H1 (cell line): ENCODE measurements at regions not wholly inside any gene's neighbourhood (a gene's known extent, or its start where the extent isn't known, plus 50 kb on each side); places are given as distances from the start of the nearest gene placed in this dataset.
"Not testable (repeated sequence)": the region's sequence is repeated elsewhere in the genome, so short reads cannot be mapped to it uniquely, and the experiment has no call there.

Source experiments
- CTCF ChIA-PET: fragments of 300-600 bp; sonication (Branson Sonifier 250); formaldehyde crosslinking; loops from one replicate; lab custom pipeline; 2021; ENCODE audit not compliant: partially characterized antibody; lab: Charles Lee
- POLR2A ChIA-PET: fragments of 300-600 bp; sonication (Branson Sonifier 250); formaldehyde crosslinking; loops from one replicate; lab custom pipeline; 2021; ENCODE audit warnings: inconsistent platforms; ENCODE audit not compliant: partially characterized antibody; lab: Charles Lee
- DNase-seq, 2 experiments: peaks; one replicate each; pipeline versions ENCODE4 v3.0.0 to v3.0.0-alpha.2; 2010 to 2022; ENCODE audit warnings: low spot score in 2 of 2, low read depth in 1 of 2, mixed read lengths in 1 of 2
- FAIRE-seq: peaks from 2 replicates; lab custom pipeline; 2011; peaks lifted over from hg19 to GRCh38; lab: Jason Lieb, UNC
- H2AFZ ChIP-seq: 2 replicates; pipeline ENCODE4 v1.8.1; 2012; ENCODE audit warnings: low read length, inconsistent platforms
- H2AK5ac ChIP-seq: 2 replicates; pipeline ENCODE4 v1.6.1; 2013; ENCODE audit warnings: low read depth, low read length
- H2BK120ac ChIP-seq: replicated peaks from 2 replicates; pipeline ENCODE3; 2013; ENCODE audit warnings: low read depth, low read length, inconsistent platforms
- H2BK12ac ChIP-seq: 2 replicates; pipeline ENCODE4 v1.6.1; 2013; ENCODE audit warnings: low read depth, low read length
- H2BK15ac ChIP-seq: 2 replicates; pipeline ENCODE4 v1.6.1; 2013; ENCODE audit warnings: low read length
- H2BK20ac ChIP-seq: 2 replicates; pipeline ENCODE4 v1.6.1; 2013; ENCODE audit warnings: low read length
- H2BK5ac ChIP-seq: 2 replicates; pipeline ENCODE4 v1.6.1; 2013; ENCODE audit warnings: low read depth, low read length
- H3K14ac ChIP-seq: 2 replicates; pipeline ENCODE4 v1.6.1; 2013; ENCODE audit warnings: inconsistent platforms; ENCODE audit not compliant: insufficient read length
- H3K18ac ChIP-seq: 2 replicates; pipeline ENCODE4 v1.6.1; 2013; ENCODE audit warnings: low read length; ENCODE audit errors: extremely low read depth
- H3K23ac ChIP-seq: 2 replicates; pipeline ENCODE4 v1.6.1; 2013; ENCODE audit warnings: inconsistent platforms; ENCODE audit not compliant: insufficient read length
- H3K23me2 ChIP-seq: 2 replicates; pipeline ENCODE4 v1.6.1; 2013; ENCODE audit warnings: low read depth, low read length
- H3K27ac ChIP-seq: 2 replicates; pipeline ENCODE4 v1.6.1; 2011; ENCODE audit warnings: low read depth, low read length, inconsistent platforms
- H3K27me3 ChIP-seq, 4 experiments: replicated peaks in 1 of 4; 1 replicate in 1 of 4; 2 replicates in 3 of 4; pipeline versions ENCODE4 v1.6.1 to v1.8.1; 2011 to 2013; ENCODE audit warnings: low read length in 3 of 4, mild to moderate bottlenecking in 3 of 4, inconsistent platforms in 2 of 4, mixed read lengths in 2 of 4, moderate library complexity in 1 of 4; ENCODE audit not compliant: control insufficient read depth in 3 of 4, insufficient read depth in 3 of 4; ENCODE audit errors: extremely low read depth in 1 of 4
- H3K36me3 ChIP-seq, 4 experiments: 2 replicates each; pipeline versions ENCODE4 v1.6.1 to v1.8.1; 2011 to 2013; ENCODE audit warnings: mild to moderate bottlenecking in 4 of 4, low read length in 3 of 4, moderate library complexity in 2 of 4, control low read depth in 1 of 4, inconsistent platforms in 1 of 4; ENCODE audit not compliant: insufficient read depth in 4 of 4, control insufficient read depth in 2 of 4
- H3K4ac ChIP-seq: replicated peaks from 2 replicates; pipeline ENCODE3; 2013; ENCODE audit warnings: low read length, low read depth, mixed read lengths, inconsistent platforms; ENCODE audit not compliant: insufficient read length
- H3K4me1 ChIP-seq, 4 experiments: replicated peaks in 1 of 4; 1 replicate in 1 of 4; 2 replicates in 3 of 4; pipeline versions ENCODE4 v1.6.1 to v1.8.1; 2011 to 2013; ENCODE audit warnings: low read length in 3 of 4, inconsistent platforms in 2 of 4, mixed read lengths in 1 of 4; ENCODE audit not compliant: insufficient read depth in 4 of 4, control insufficient read depth in 3 of 4
- H3K4me2 ChIP-seq, 2 experiments: 2 replicates each; pipeline versions ENCODE4 v1.6.1 to v1.8.1; 2011 to 2013; ENCODE audit warnings: low read depth in 2 of 2, low read length in 2 of 2, control low read depth in 1 of 2, inconsistent platforms in 1 of 2, mild to moderate bottlenecking in 1 of 2; ENCODE audit not compliant: insufficient read depth in 1 of 2
- H3K4me3 ChIP-seq, 4 experiments: fragments of 200-600, 300-600 bp in 1 of 4; sonication (generic), shearing (Covaris generic), sonication (Bioruptor Twin) in 1 of 4; 2 replicates each; pipeline versions ENCODE4 v1.5.1 to v1.8.1; 2011 to 2016; ENCODE audit warnings: low read length in 4 of 4, low read depth in 3 of 4, control low read depth in 2 of 4, inconsistent platforms in 2 of 4, mild to moderate bottlenecking in 2 of 4, mixed read lengths in 1 of 4, moderate library complexity in 1 of 4; ENCODE audit not compliant: insufficient read depth in 2 of 4; ENCODE audit errors: extremely low read depth in 1 of 4
- H3K56ac ChIP-seq: replicated peaks from 2 replicates; pipeline ENCODE3; 2013; ENCODE audit warnings: low read depth, mild to moderate bottlenecking, mixed read lengths, low read length, inconsistent platforms; ENCODE audit not compliant: insufficient read length
- H3K79me1 ChIP-seq: 2 replicates; pipeline ENCODE4 v1.6.1; 2013; ENCODE audit warnings: low read depth, low read length, control low read depth
- H3K79me2 ChIP-seq, 2 experiments: 2 replicates each; pipeline versions ENCODE4 v1.6.1 to v1.8.1; 2012 to 2013; ENCODE audit warnings: low read length in 2 of 2, mild to moderate bottlenecking in 2 of 2, inconsistent platforms in 1 of 2; ENCODE audit not compliant: insufficient read depth in 2 of 2, control insufficient read depth in 1 of 2
- H3K9ac ChIP-seq, 4 experiments: replicated peaks in 1 of 4; 1 replicate in 1 of 4; 2 replicates in 3 of 4; pipeline versions ENCODE4 v1.6.1 to v1.8.1; 2011 to 2013; ENCODE audit warnings: low read depth in 3 of 4, low read length in 3 of 4, control low read depth in 2 of 4, mild to moderate bottlenecking in 2 of 4, moderate library complexity in 2 of 4, inconsistent platforms in 1 of 4; ENCODE audit errors: extremely low read depth in 1 of 4
- H3K9me3 ChIP-seq, 2 experiments: 2 replicates each; pipeline versions ENCODE4 v1.6.1 to v1.8.1; 2012 to 2013; ENCODE audit warnings: mild to moderate bottlenecking in 2 of 2, moderate library complexity in 2 of 2, control low read depth in 1 of 2, inconsistent platforms in 1 of 2, low read depth in 1 of 2, low read length in 1 of 2, mixed read lengths in 1 of 2; ENCODE audit not compliant: insufficient read depth in 2 of 2
- H4K20me1 ChIP-seq, 2 experiments: replicated peaks in 1 of 2; 2 replicates each; pipeline versions ENCODE3 to v1.8.1; 2011 to 2013; ENCODE audit warnings: inconsistent platforms in 2 of 2, low read length in 2 of 2, mild to moderate bottlenecking in 1 of 2; ENCODE audit not compliant: insufficient read depth in 2 of 2, control insufficient read depth in 1 of 2
- H4K5ac ChIP-seq: 2 replicates; pipeline ENCODE4 v1.6.1; 2013; ENCODE audit warnings: low read length, low read depth, mixed read lengths, inconsistent platforms; ENCODE audit not compliant: insufficient read length
- H4K8ac ChIP-seq: 2 replicates; pipeline ENCODE4 v1.8.0; 2013; ENCODE audit warnings: mild to moderate bottlenecking, moderate library complexity, low read length, inconsistent platforms; ENCODE audit not compliant: insufficient read depth; ENCODE audit errors: extremely low read depth
- H4K91ac ChIP-seq: replicated peaks from 2 replicates; pipeline ENCODE3; 2013; ENCODE audit warnings: low read length, mixed read lengths, inconsistent platforms; ENCODE audit not compliant: insufficient read length
- WGBS, 2 experiments: shearing (Covaris generic) in 1 of 2; methylation state at CpG; one replicate each; pipeline versions ENCODE4 v1.1.6 to v1.1.7; 2013 to 2015; ENCODE audit warnings: low lambda C conversion rate in 2 of 2, mixed read lengths in 2 of 2, inconsistent platforms in 1 of 2, low coverage in 1 of 2, missing lambda C conversion rate in 1 of 2; ENCODE audit not compliant: insufficient replicate concordance in 2 of 2, insufficient coverage in 1 of 2, insufficient read length in 1 of 2; ENCODE audit errors: extremely low coverage in 1 of 2, missing lambda C conversion rate in 1 of 2; 5-methylcytosine and 5-hydroxymethylcytosine counted together

DNA sequence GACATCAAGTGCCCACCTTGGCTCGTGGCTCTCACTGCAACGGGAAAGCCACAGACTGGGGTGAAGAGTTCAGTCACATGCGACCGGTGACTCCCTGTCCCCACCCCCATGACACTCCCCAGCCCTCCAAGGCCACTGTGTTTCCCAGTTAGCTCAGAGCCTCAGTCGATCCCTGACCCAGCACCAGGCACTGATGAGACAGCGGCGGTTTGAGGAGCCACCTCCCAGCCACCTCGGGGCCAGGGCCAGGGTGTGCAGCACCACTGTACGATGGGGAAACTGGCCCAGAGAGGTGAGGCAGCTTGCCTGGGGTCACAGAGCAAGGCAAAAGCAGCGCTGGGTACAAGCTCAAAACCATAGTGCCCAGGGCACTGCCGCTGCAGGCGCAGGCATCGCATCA is 266.0 kb downstream of the OR4F29 start:
- H2BK5ac ChIP-seq, H3K14ac ChIP-seq, H2BK120ac ChIP-seq, H2AK5ac ChIP-seq, H4K5ac ChIP-seq, H2BK15ac ChIP-seq, H3K4me1 ChIP-seq, H4K20me1 ChIP-seq, H3K4ac ChIP-seq, H2BK12ac ChIP-seq, H3K9ac ChIP-seq, H3K4me3 ChIP-seq, H3K18ac ChIP-seq, H3K36me3 ChIP-seq, H4K8ac ChIP-seq, H3K4me2 ChIP-seq, POLR2A ChIA-PET, H4K91ac ChIP-seq, H3K27me3 ChIP-seq, H3K79me2 ChIP-seq, CTCF ChIA-PET, H3K56ac ChIP-seq, FAIRE-seq, DNase-seq, H3K79me1 ChIP-seq, H2AFZ ChIP-seq, H2BK20ac ChIP-seq, H3K23me2 ChIP-seq, H3K27ac ChIP-seq, H3K23ac ChIP-seq: not testable (repeated sequence)
- WGBS, 2 experiments = 92% methylated on average over 3 of the region's 13 CpGs; no CpG with 5 or more reads in 1 of the 2 experiments
- peaks cover 3 to 11% of the 10 kb centered on the region in 2 experiments; a peak in 3 of 4 replicates for H3K9me3 ChIP-seq

DNA sequence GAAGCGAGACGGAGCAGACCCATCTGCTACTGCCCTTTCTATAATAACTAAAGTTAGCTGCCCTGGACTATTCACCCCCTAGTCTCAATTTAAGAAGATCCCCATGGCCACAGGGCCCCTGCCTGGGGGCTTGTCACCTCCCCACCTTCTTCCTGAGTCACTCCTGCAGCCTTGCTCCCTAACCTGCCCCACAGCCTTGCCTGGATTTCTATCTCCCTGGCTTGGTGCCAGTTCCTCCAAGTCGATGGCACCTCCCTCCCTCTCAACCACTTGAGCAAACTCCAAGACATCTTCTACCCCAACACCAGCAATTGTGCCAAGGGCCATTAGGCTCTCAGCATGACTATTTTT is 267.2 kb downstream of the OR4F29 start:
- FAIRE-seq, H4K8ac ChIP-seq, H3K27ac ChIP-seq, CTCF ChIA-PET, H3K4me3 ChIP-seq, H3K4me2 ChIP-seq, H2AFZ ChIP-seq, H3K9ac ChIP-seq, H3K4ac ChIP-seq, H3K79me1 ChIP-seq, H3K79me2 ChIP-seq, H2BK15ac ChIP-seq, H3K14ac ChIP-seq, H3K23me2 ChIP-seq, H3K27me3 ChIP-seq, H3K23ac ChIP-seq, H3K4me1 ChIP-seq, H4K20me1 ChIP-seq, POLR2A ChIA-PET, DNase-seq, H3K36me3 ChIP-seq, H2AK5ac ChIP-seq, H4K5ac ChIP-seq, H2BK12ac ChIP-seq, H2BK5ac ChIP-seq, H2BK20ac ChIP-seq, H3K18ac ChIP-seq, H4K91ac ChIP-seq, H3K56ac ChIP-seq, H2BK120ac ChIP-seq: not testable (repeated sequence)
- peaks cover 3 to 11% of the 10 kb centered on the region in 2 experiments; a peak in 3 of 4 replicates for H3K9me3 ChIP-seq
- 67% methylated on average over 1 of the region's 3 CpGs; no CpG with 5 or more reads in 1 of the 2 experiments for WGBS, 2 experiments
